ENCODE measurements at regions not wholly inside any gene's neighbourhood (a gene's known extent, or its start where the extent isn't known, plus 50 kb on each side); places are given as distances from the start of the nearest gene placed in this dataset.

- no peak for TF ChIP-seq POLR2AphosphoS5 (IDR thresholded peaks at IDR 0.05; ENCODE audit: borderline replicate concordance, low read depth, low read length)
- no peak for TF ChIP-seq EZH2 (IDR thresholded peaks at IDR 0.05)
- TF ChIP-seq FOXP2 (optimal IDR thresholded peaks at IDR 0.05; ENCODE audit: control extremely low read depth, extremely low read length, insufficient read depth): no peak
- no peak for DNase-seq (ENCODE audit: low read depth, low spot score)
- Histone ChIP-seq H3K9me3 (ENCODE audit: low read depth, low read length) (no peaks in the 10 kb centered on the region), H3K9ac (ENCODE audit: insufficient read length) (no peak overlapping the region), H3K36me3 (ENCODE audit: insufficient read depth, low read length) (no peaks in the 10 kb centered on the region), H3K27ac (no peak overlapping the region), H3K4me3 (no peak overlapping the region)
These were observed 223.8 kb downstream of the KLF13 start for GRCh38 chr15:31550211-31550977.

DNA sequence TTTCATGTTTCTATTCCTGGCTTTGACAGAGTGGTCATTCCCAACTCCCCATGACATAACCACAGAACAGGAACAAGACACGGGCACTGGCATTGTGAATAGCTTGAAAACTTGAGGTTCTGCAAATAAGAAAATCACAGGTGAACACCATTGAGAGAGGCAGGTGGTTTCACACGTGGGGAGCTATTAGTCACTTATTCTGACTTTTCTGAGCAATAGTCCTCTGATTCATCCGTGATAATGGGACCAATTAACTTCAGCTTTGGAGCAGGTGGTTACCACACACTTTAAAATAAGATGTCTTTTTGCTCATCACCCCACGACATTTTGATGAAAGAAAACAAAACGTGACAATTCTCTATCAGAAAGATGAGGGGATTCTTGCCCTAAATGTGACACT, 224.7 kb downstream of the KLF13 start:
- Histone ChIP-seq H3K27ac (no peak overlapping the region), H3K4me3 (no peak overlapping the region), H3K9ac (ENCODE audit: insufficient read length) (no peak overlapping the region), H3K36me3 (ENCODE audit: insufficient read depth, low read length) (no peaks in the 10 kb centered on the region), H3K9me3 (ENCODE audit: low read depth, low read length) (no peaks in the 10 kb centered on the region)
- TF ChIP-seq POLR2AphosphoS5 (IDR thresholded peaks at IDR 0.05; ENCODE audit: borderline replicate concordance, low read depth, low read length) (no peak), FOXP2 (optimal IDR thresholded peaks at IDR 0.05; ENCODE audit: control extremely low read depth, extremely low read length, insufficient read depth) (no peak), EZH2 (IDR thresholded peaks at IDR 0.05) (no peak)
- DNase-seq (ENCODE audit: low read depth, low spot score): no peak

DNA sequence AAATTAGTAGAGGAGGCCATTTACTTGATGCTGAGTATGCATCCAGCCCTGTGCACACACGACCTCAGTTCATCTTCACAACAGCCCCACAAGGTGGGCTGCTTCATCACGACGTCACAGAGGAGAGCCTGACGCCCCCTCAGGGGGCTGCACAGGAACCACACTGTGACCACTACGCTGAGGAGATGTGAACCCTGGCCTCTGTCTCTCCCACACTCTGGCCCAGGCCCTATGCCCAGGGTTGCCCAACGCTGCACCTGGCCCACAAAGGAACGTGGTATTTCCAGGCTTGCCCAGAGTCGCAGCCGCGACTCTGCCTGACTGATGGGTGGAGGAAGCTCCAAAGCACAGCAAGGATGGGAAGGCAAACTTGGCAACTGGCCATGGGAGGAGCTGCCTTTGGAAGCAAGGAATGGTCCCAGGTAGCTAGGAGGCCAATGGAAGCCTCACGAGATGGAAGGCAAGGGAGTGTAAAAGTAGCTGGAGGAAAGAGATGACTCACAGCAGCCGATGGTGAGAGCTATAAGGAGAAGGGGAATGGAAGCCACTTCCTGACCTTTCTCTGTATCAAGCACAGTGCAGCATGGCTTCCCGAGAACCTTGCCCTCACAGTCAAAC, 226.0 kb downstream of the KLF13 start:
- no peak overlapping the region for H3K9ac ChIP-seq (ENCODE audit: insufficient read length)
- TF ChIP-seq EZH2 (IDR thresholded peaks at IDR 0.05): no peak
- no peak for TF ChIP-seq FOXP2 (optimal IDR thresholded peaks at IDR 0.05; ENCODE audit: control extremely low read depth, extremely low read length, insufficient read depth)
- no peak for TF ChIP-seq POLR2AphosphoS5 (IDR thresholded peaks at IDR 0.05; ENCODE audit: borderline replicate concordance, low read depth, low read length)
- DNase-seq (ENCODE audit: low read depth, low spot score): no peak
- H3K27ac ChIP-seq: no peak overlapping the region
- no peak overlapping the region for H3K4me3 ChIP-seq
- H3K9me3 ChIP-seq (ENCODE audit: low read depth, low read length): no peaks in the 10 kb centered on the region
- no peaks in the 10 kb centered on the region for H3K36me3 ChIP-seq (ENCODE audit: insufficient read depth, low read length)

DNA sequence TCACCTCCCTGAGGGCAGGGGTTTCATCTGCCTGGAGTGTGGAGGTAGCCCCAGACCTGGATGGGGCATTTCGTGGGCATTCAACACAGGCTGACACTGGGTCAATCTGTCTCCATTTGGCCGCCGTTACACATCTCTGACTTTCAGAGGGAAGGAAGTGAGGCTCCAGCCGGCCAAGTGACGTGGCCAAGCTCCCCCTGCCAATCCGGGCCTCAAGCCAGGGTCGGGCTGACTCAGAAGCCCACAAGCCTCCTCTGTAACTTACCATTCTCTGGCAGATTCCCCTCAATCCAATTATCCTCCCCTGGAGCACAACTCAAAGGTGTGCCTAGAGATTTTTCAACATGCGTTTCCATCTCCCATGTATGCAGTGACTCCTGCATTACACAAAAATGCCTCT, 227.6 kb downstream of the KLF13 start:
- Histone ChIP-seq H3K9ac (ENCODE audit: insufficient read length) (no peak overlapping the region), H3K4me3 (no peak overlapping the region), H3K9me3 (ENCODE audit: low read depth, low read length) (no peaks in the 10 kb centered on the region), H3K36me3 (ENCODE audit: insufficient read depth, low read length) (no peaks in the 10 kb centered on the region), H3K27ac (no peak overlapping the region)
- no peak for DNase-seq (ENCODE audit: low read depth, low spot score)
- TF ChIP-seq EZH2 (IDR thresholded peaks at IDR 0.05) (no peak), FOXP2 (optimal IDR thresholded peaks at IDR 0.05; ENCODE audit: control extremely low read depth, extremely low read length, insufficient read depth) (no peak), POLR2AphosphoS5 (IDR thresholded peaks at IDR 0.05; ENCODE audit: borderline replicate concordance, low read depth, low read length) (no peak)

DNA sequence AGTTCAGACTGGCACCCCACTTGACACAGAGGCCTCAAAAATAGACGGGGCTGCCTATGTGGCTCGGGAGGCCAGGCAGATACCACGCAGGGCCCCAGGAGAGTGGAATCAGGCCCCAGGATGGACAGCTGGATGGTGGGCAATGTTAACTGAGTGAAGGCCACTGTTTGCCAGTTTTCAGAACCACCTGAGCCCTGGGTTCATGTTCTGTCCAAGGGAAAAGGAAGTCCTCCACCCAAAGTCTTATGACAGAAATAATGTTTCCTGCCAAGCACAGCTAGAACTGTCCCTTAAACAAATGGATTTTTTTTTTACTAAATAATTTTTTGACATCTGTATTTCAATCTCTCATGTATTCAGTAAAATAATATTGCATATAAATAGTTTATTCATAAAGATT, 228.4 kb downstream of the KLF13 start:
- no peak overlapping the region for H3K4me3 ChIP-seq
- TF ChIP-seq FOXP2 (optimal IDR thresholded peaks at IDR 0.05; ENCODE audit: control extremely low read depth, extremely low read length, insufficient read depth) (no peak), POLR2AphosphoS5 (IDR thresholded peaks at IDR 0.05; ENCODE audit: borderline replicate concordance, low read depth, low read length) (no peak), EZH2 (IDR thresholded peaks at IDR 0.05) (no peak)
- no peaks in the 10 kb centered on the region for H3K9me3 ChIP-seq (ENCODE audit: low read depth, low read length)
- H3K27ac ChIP-seq: no peak overlapping the region
- H3K9ac ChIP-seq (ENCODE audit: insufficient read length): no peak overlapping the region
- no peaks in the 10 kb centered on the region for H3K36me3 ChIP-seq (ENCODE audit: insufficient read depth, low read length)
- no peak for DNase-seq (ENCODE audit: low read depth, low spot score)

DNA sequence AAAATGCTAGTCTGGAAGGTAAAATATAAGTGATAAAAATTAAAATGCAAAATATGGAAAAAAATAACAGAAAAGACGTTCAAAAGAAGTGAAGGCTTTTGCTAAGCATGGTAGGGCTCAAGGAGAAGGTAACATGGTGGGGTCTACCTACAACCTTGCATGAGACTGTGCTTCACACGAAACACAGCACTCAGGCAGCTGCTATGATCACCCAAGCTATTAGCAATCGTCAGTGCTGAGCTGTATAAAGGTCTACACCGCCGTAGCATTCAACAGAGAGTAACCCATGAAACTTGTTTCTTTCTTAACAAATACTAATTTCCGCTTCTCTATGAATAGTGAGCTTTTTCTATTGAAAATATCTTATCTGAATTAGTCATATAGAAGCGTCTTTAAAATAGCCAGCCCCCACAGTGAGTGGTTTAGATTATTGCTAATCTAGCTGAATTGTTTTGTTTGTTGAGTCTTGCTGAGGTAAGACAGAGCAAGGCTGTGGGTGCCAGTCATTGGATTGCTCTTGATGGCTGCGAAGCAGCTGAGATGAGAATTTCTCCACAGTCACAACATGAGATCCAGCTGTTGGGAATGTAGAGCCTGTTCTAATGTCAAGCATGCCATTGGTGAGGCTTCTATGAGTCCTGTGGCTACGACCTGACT, 230.0 kb downstream of the KLF13 start:
- no peak for TF ChIP-seq EZH2 (IDR thresholded peaks at IDR 0.05)
- no peak for TF ChIP-seq FOXP2 (optimal IDR thresholded peaks at IDR 0.05; ENCODE audit: control extremely low read depth, extremely low read length, insufficient read depth)
- TF ChIP-seq POLR2AphosphoS5 (IDR thresholded peaks at IDR 0.05; ENCODE audit: borderline replicate concordance, low read depth, low read length): no peak
- Histone ChIP-seq H3K27ac (no peak overlapping the region), H3K9ac (ENCODE audit: insufficient read length) (no peak overlapping the region), H3K4me3 (no peak overlapping the region), H3K9me3 (ENCODE audit: low read depth, low read length) (no peaks in the 10 kb centered on the region), H3K36me3 (ENCODE audit: insufficient read depth, low read length) (no peaks in the 10 kb centered on the region)
- no peak for DNase-seq (ENCODE audit: low read depth, low spot score)

GRCh38 chr15:31557899-31558298, 231.3 kb downstream of the KLF13 start:
- H3K9me3 ChIP-seq (ENCODE audit: low read depth, low read length): no peaks in the 10 kb centered on the region
- no peak for DNase-seq (ENCODE audit: low read depth, low spot score)
- no peaks in the 10 kb centered on the region for H3K36me3 ChIP-seq (ENCODE audit: insufficient read depth, low read length)
- TF ChIP-seq FOXP2 (optimal IDR thresholded peaks at IDR 0.05; ENCODE audit: control extremely low read depth, extremely low read length, insufficient read depth) (no peak), POLR2AphosphoS5 (IDR thresholded peaks at IDR 0.05; ENCODE audit: borderline replicate concordance, low read depth, low read length) (no peak), EZH2 (IDR thresholded peaks at IDR 0.05) (no peak)
- H3K27ac ChIP-seq: no peak overlapping the region
- no peak overlapping the region for H3K9ac ChIP-seq (ENCODE audit: insufficient read length)
- H3K4me3 ChIP-seq: no peak overlapping the region

DNA sequence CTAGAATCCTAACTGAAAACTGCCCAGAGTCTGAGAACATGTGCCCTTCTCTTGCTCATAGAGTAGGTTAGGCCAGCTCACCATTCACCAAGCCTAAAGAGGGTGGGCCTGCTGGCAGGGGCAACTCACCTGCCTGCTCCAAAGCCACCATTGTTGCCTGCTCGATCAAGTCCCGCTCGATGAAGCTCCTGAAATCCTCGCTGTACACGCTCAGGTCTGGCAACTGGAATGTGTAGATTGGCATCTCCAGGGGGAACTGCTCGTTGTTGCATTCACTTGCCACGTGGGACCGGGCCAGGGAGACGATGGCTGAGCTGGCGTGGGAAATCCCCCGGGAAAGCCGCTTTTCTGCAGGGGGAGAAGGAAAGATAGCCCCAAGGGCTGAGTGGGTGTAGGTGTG, 232.2 kb downstream of the KLF13 start:
- Histone ChIP-seq H3K4me3 (no peak overlapping the region), H3K9ac (ENCODE audit: insufficient read length) (no peak overlapping the region), H3K36me3 (ENCODE audit: insufficient read depth, low read length) (no peaks in the 10 kb centered on the region), H3K27ac (no peak overlapping the region), H3K9me3 (ENCODE audit: low read depth, low read length) (no peaks in the 10 kb centered on the region)
- TF ChIP-seq FOXP2 (optimal IDR thresholded peaks at IDR 0.05; ENCODE audit: control extremely low read depth, extremely low read length, insufficient read depth) (no peak), EZH2 (IDR thresholded peaks at IDR 0.05) (no peak), POLR2AphosphoS5 (IDR thresholded peaks at IDR 0.05; ENCODE audit: borderline replicate concordance, low read depth, low read length) (no peak)
- no peak for DNase-seq (ENCODE audit: low read depth, low spot score)
